ENCODE measurements at regions not wholly inside any gene's neighbourhood (a gene's known extent, or its start where the extent isn't known, plus 50 kb on each side); places are given as distances from the start of the nearest gene placed in this dataset.
"Not testable (repeated sequence)": the region's sequence is repeated elsewhere in the genome, so short reads cannot be mapped to it uniquely, and the experiment has no call there.

DNA sequence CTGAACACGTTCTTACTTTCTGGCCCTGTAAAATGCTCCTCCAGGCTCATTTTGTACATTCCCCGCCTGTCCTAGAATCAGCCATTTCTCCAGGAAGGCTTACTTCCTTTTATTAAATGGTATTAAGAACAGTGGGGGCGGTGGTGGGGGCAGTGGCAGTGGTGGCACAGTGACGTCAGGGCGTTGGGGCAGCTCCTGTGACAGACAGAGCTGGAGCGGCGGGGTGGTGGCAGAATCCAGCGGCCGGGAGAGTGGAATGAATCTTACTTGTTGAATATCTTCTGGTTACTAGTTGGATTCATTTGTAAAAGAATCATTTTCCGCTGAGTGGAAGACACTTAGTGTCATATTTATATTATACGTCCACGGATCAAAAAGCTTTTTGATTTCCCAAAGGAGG lies 262.6 kb downstream of the BCL2L11 start:
- TF ChIP-seq EZH2phosphoT487 (IDR thresholded peaks at IDR 0.05; ENCODE audit: low read depth), result not testable (repeated sequence)
- TF ChIP-seq, protein P1, sequence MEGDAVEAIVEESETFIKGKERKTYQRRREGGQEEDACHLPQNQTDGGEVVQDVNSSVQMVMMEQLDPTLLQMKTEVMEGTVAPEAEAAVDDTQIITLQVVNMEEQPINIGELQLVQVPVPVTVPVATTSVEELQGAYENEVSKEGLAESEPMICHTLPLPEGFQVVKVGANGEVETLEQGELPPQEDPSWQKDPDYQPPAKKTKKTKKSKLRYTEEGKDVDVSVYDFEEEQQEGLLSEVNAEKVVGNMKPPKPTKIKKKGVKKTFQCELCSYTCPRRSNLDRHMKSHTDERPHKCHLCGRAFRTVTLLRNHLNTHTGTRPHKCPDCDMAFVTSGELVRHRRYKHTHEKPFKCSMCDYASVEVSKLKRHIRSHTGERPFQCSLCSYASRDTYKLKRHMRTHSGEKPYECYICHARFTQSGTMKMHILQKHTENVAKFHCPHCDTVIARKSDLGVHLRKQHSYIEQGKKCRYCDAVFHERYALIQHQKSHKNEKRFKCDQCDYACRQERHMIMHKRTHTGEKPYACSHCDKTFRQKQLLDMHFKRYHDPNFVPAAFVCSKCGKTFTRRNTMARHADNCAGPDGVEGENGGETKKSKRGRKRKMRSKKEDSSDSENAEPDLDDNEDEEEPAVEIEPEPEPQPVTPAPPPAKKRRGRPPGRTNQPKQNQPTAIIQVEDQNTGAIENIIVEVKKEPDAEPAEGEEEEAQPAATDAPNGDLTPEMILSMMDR (IDR thresholded peaks at IDR 0.05; ENCODE audit: low read depth, low read length), result not testable (repeated sequence)

Measured in OCI-LY3 (cell line).